HG03354 (cell line): ENCODE measurements at regions not wholly inside any gene's neighbourhood (a gene's known extent, or its start where the extent isn't known, plus 50 kb on each side); places are given as distances from the start of the nearest gene placed in this dataset.
A peak's percentile ranks its signal among the peaks of the same experiment; 100 is the strongest.

Experiments
- ATAC-seq: cut with Tn5 transposase; IDR thresholded peaks from one replicate; pipeline ENCODE4 v1.9.1; 2021; ENCODE audit warnings: mild to moderate bottlenecking; ENCODE audit not compliant: unreplicated experiment, poor library complexity, severe bottlenecking

GRCh38 chr1:221851336-221851735, 109.4 kb upstream of the DUSP10 start:
- ATAC-seq, result no peak

GRCh38 chr1:221850470-221851187, 108.7 kb upstream of the DUSP10 start:
- ATAC-seq, result no peak

- ATAC-seq, result no peak
Measured at GRCh38 chr1:221849897-221850296, 108.0 kb upstream of the DUSP10 start.

GRCh38 chr1:221849110-221849509, 107.2 kb upstream of the DUSP10 start:
- ATAC-seq, result no peak

- ATAC-seq, result no peak
Measured at GRCh38 chr1:221847676-221848075, 105.8 kb upstream of the DUSP10 start.

- no peak for ATAC-seq
Measured at GRCh38 chr1:221845650-221846371, 103.9 kb upstream of the DUSP10 start.

- ATAC-seq, result no peak
Measured at GRCh38 chr1:221841983-221842335, 100.1 kb upstream of the DUSP10 start.

- ATAC-seq, result no peak
Measured at GRCh38 chr1:221841251-221841982, 99.5 kb upstream of the DUSP10 start.

GRCh38 chr1:221840511-221841243, 98.8 kb upstream of the DUSP10 start:
- peak; percentile 49 for ATAC-seq

GRCh38 chr1:221839782-221840395, 98.0 kb upstream of the DUSP10 start:
- peak; percentile 90 for ATAC-seq

- ATAC-seq, result peak; percentile 15
Measured at GRCh38 chr1:221839321-221839720, 97.4 kb upstream of the DUSP10 start.

GRCh38 chr1:221837896-221838295, 96.0 kb upstream of the DUSP10 start:
- peak; percentile 35 for ATAC-seq

GRCh38 chr1:221834698-221835513, 93.0 kb upstream of the DUSP10 start:
- no peak for ATAC-seq

GRCh38 chr1:221832617-221833016, 90.7 kb upstream of the DUSP10 start:
- ATAC-seq, result no peak

- ATAC-seq, result no peak
Measured at GRCh38 chr1:221832151-221832550, 90.3 kb upstream of the DUSP10 start.

GRCh38 chr1:221829327-221830015, 87.6 kb upstream of the DUSP10 start:
- ATAC-seq, result peak; percentile 39

GRCh38 chr1:221827307-221827642, 85.4 kb upstream of the DUSP10 start:
- ATAC-seq, result no peak

- no peak for ATAC-seq
Measured at GRCh38 chr1:221824909-221825308, 83.0 kb upstream of the DUSP10 start.
